GM13977 (cell line): ENCODE measurements at regions not wholly inside any gene's neighbourhood (a gene's known extent, or its start where the extent isn't known, plus 50 kb on each side); places are given as distances from the start of the nearest gene placed in this dataset.

ENCODE experiments used
- DNase-seq: peaks from one replicate; pipeline ENCODE4 v3.0.0; 2012; ENCODE audit warnings: low spot score
- in situ Hi-C: fragments of 300-500 bp; cut with MboI; formaldehyde crosslinking; loops from one replicate; pipeline ENCODE4 v1.12.0; 2022; ENCODE audit warnings: low sequenced_read_pairs, low pct_unique_long_range_greater_than_20kb, mixed read lengths, inconsistent platforms; ENCODE audit not compliant: unreplicated experiment
- TF ChIP-seq, protein P1 (sequence below): IDR thresholded peaks from 2 replicates; pipeline ENCODE4 v1.5.1; 2012; ENCODE audit warnings: mild to moderate bottlenecking, control low read depth; ENCODE audit not compliant: insufficient read depth; ENCODE audit errors: extremely low read depth, missing control alignments

- DNase-seq, result no peak
- in situ Hi-C loops, result no loop called here
- TF ChIP-seq, protein P1, sequence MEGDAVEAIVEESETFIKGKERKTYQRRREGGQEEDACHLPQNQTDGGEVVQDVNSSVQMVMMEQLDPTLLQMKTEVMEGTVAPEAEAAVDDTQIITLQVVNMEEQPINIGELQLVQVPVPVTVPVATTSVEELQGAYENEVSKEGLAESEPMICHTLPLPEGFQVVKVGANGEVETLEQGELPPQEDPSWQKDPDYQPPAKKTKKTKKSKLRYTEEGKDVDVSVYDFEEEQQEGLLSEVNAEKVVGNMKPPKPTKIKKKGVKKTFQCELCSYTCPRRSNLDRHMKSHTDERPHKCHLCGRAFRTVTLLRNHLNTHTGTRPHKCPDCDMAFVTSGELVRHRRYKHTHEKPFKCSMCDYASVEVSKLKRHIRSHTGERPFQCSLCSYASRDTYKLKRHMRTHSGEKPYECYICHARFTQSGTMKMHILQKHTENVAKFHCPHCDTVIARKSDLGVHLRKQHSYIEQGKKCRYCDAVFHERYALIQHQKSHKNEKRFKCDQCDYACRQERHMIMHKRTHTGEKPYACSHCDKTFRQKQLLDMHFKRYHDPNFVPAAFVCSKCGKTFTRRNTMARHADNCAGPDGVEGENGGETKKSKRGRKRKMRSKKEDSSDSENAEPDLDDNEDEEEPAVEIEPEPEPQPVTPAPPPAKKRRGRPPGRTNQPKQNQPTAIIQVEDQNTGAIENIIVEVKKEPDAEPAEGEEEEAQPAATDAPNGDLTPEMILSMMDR, result no peak
Observed at GRCh38 chr7:156223935-156224832, 411.9 kb upstream of the SHH start.

DNA sequence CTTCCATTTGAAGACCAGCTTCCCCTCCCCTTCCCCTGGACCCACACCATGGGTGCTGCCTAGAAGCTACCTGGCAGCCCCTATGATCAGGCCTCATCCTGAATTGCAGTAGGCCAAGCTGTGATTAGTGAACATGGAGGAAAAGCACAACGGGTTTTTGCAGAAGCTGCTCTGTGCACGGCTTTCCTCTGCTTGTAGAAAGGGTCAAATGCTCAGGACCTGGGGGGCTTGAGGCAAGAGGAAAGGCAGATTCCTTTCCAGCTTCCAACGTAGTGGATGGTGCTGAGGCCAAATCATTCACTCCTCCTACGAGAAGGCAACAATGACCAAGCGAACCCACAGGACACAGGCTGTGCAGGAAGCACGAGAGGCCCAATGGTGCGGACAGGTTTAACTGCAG lies 410.3 kb upstream of the SHH start:
- no peak for DNase-seq
- TF ChIP-seq, protein P1, result no peak
- in situ Hi-C loops, result no loop called here

DNA sequence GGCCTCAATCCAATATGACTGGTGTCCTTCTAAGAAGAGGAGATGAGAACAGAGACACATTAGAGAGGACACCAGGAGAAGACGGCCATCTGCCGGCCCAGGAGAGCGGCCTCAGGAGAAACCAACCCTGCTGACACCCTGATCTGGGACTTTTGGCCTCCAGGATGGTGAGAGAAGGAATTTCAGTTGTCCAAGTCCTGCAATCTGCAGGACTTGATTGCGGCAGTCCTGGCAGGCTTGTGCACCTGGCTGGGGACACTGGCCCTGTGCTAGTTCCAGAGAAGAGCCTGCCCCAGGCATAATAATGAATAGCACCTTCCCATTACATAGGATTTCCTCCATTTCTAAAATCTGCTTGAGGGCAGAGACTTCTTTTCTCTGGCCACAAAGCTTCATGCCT lies 409.9 kb upstream of the SHH start:
- in situ Hi-C loops, result no loop called here
- TF ChIP-seq, protein P1, result no peak
- no peak for DNase-seq

- TF ChIP-seq, protein P1, result no peak
- DNase-seq, result no peak
- in situ Hi-C loops, result no loop called here
Observed at GRCh38 chr7:156220701-156221100, 408.4 kb upstream of the SHH start.

GRCh38 chr7:156220078-156220605 lies 407.9 kb upstream of the SHH start:
- no peak for DNase-seq
- TF ChIP-seq, protein P1, result no peak
- in situ Hi-C loops, result no loop called here

DNA sequence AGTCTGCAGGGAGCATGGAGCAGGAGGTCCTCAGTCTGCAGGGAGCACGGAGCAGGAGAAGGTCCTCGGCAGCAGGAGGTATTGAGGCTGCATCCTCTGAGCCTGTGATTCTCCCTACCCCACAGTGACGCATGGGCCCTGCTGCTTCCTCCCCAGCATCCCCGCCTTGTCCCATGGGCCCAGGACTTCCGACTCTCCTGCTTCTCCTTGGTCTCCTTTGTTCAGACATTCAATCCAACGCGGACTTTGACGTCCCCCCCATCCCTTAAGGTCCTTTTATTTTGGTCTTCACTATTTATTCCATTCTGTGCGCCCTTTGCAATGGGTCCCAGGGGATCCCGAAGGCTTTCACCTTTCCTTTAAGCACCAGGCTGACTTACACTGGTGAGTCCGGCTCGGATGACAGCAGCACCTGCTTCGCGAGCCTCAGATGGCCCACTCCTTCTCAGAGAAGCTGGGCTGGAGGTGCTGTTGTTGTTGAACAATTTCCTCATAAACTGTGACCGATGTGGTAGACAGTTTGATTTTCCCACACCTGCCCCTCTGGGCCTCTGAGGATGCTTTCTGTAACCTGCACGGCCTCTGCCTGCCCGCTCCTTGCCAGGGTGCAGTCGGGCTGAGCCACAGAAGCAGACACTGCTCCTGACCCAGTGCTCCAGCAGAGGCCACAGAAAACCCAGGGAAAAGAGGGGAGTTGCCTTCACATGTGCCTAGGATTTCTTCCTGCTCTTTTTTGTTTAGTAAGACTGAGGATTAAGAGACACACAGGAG lies 407.2 kb upstream of the SHH start:
- in situ Hi-C loops, result no loop called here
- TF ChIP-seq, protein P1, result no peak
- DNase-seq, result no peak
